ENCODE measurements at regions not wholly inside any gene's neighbourhood (a gene's known extent, or its start where the extent isn't known, plus 50 kb on each side); places are given as distances from the start of the nearest gene placed in this dataset.

DNA sequence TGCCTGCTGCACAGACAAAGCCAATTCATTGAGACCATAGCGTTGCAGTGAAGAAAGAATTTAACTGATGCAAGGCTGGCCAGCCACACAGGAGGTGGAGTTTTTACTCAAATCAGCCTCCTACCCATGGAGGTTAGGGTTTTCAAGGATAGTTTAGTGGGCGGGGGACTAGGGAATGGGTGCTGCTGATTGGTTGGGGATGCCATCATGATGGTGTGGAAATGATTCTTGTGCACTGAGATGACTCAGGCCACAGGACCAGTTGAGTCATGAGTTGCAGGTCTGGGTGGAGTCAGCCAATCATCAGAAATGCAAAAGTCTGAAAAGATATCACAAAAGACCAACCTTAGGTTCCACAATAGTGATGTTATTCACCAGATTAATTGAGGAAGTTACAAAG lies 359.6 kb downstream of the FOXO1 start:
- DNase-seq, result no peak
- TF ChIP-seq, protein P1, sequence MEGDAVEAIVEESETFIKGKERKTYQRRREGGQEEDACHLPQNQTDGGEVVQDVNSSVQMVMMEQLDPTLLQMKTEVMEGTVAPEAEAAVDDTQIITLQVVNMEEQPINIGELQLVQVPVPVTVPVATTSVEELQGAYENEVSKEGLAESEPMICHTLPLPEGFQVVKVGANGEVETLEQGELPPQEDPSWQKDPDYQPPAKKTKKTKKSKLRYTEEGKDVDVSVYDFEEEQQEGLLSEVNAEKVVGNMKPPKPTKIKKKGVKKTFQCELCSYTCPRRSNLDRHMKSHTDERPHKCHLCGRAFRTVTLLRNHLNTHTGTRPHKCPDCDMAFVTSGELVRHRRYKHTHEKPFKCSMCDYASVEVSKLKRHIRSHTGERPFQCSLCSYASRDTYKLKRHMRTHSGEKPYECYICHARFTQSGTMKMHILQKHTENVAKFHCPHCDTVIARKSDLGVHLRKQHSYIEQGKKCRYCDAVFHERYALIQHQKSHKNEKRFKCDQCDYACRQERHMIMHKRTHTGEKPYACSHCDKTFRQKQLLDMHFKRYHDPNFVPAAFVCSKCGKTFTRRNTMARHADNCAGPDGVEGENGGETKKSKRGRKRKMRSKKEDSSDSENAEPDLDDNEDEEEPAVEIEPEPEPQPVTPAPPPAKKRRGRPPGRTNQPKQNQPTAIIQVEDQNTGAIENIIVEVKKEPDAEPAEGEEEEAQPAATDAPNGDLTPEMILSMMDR (IDR thresholded peaks at IDR 0.05), result no peak
- no peak for TF ChIP-seq EP300 (IDR thresholded peaks at IDR 0.05)
- no peak for TF ChIP-seq POLR2A (IDR thresholded peaks at IDR 0.05)
- Histone ChIP-seq H3K36me3 (no peaks in the 10 kb centered on the region), H3K4me3 (no peak overlapping the region), H3K4me1 (ENCODE audit: insufficient read depth) (no peaks in the 10 kb centered on the region), H3K27ac (no peak overlapping the region), H3K27me3 (no peaks in the 10 kb centered on the region), H3K9me3 (no peaks in the 10 kb centered on the region)
- intact Hi-C loops (cut with DNase I), result no loop called here
- WGBS, 3 donors, result 95 to 99% (median 98%) methylated on average over 2 of the region's 2 CpGs

DNA sequence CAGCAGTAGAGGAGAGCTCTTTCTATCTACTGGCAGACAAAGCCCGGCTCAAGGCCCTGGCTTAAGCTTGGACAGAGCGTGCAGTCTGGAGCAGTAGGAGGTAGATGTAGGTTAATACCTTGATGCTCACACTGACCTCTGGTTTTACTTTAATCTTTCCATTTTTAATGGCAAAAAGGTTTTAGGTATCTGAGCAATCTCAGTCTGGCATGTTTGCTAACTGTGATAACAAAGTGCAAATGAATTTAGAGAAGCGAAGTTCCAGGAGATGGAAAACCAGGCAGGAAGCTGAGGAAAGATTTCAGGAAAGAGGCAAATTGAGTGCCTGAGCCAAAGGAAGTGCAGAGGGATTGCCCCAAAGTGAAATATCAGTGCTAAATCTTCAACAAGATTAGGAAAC lies 356.6 kb downstream of the FOXO1 start:
- intact Hi-C loops (cut with DNase I), result no loop called here
- WGBS, 3 donors, result 77 to 82% (median 82%) methylated on average over 3 of the region's 3 CpGs

DNA sequence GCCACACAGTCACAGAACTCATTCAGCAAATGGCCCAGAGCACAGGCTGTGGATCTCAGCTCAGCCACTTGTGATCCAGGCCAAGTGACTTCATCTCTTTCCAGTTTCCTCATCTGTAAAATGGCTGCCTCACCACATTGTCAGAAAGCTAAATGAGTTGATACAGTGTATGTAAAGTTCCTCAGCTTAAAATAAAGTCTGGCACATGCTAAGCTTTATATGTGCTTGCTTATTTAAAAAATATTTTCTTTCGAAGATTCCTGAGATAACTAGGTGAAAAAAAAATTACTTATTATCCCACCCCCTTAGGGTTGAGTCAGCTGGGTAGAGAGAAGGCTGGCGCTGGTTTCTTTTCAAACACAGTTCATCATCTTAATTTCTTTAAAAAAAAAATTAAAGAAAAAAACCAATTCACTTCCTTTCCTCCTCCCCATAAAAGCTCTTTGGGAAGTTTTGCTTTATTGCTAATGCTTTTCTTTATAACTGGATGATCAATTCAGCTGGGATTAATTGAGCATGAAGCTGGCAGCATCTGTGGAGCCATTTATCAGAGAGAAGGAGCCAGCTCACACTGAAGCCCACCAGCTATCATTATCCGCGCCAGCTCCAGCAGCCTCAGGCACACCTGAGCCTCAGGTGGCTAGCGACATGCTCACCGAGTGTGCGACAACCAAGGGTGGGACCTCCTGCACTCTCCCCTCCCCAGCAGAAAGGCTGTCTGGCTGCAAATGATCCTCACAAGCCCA lies 354.9 kb downstream of the FOXO1 start:
- no peaks in the 10 kb centered on the region for H3K9me3 ChIP-seq
- H3K27ac ChIP-seq, result no peak overlapping the region
- peaks cover 2% of the 10 kb centered on the region for H3K4me1 ChIP-seq (ENCODE audit: insufficient read depth)
- 83 to 92% (median 90%) methylated on average over 7 of the region's 7 CpGs for WGBS, 3 donors
- no peaks in the 10 kb centered on the region for H3K36me3 ChIP-seq
- DNase-seq, result no peak
- TF ChIP-seq POLR2A (IDR thresholded peaks at IDR 0.05), result no peak
- no peak for TF ChIP-seq EP300 (IDR thresholded peaks at IDR 0.05)
- TF ChIP-seq, protein P1 (IDR thresholded peaks at IDR 0.05), result no peak
- no peaks in the 10 kb centered on the region for H3K27me3 ChIP-seq
- intact Hi-C loops (cut with DNase I), result no loop called here
- no peak overlapping the region for H3K4me3 ChIP-seq

More for the DNA sequence above, 356.6 kb downstream of the FOXO1 start:
- no peaks in the 10 kb centered on the region for H3K4me1 ChIP-seq (ENCODE audit: insufficient read depth)
- H3K27ac ChIP-seq, result no peak overlapping the region
- no peaks in the 10 kb centered on the region for H3K9me3 ChIP-seq
- DNase-seq, result no peak
- TF ChIP-seq, protein P1 (IDR thresholded peaks at IDR 0.05), result no peak
- TF ChIP-seq POLR2A (IDR thresholded peaks at IDR 0.05) (no peak), EP300 (IDR thresholded peaks at IDR 0.05) (no peak)
- no peak overlapping the region for H3K4me3 ChIP-seq
- H3K36me3 ChIP-seq, result no peaks in the 10 kb centered on the region
- no peaks in the 10 kb centered on the region for H3K27me3 ChIP-seq

DNA sequence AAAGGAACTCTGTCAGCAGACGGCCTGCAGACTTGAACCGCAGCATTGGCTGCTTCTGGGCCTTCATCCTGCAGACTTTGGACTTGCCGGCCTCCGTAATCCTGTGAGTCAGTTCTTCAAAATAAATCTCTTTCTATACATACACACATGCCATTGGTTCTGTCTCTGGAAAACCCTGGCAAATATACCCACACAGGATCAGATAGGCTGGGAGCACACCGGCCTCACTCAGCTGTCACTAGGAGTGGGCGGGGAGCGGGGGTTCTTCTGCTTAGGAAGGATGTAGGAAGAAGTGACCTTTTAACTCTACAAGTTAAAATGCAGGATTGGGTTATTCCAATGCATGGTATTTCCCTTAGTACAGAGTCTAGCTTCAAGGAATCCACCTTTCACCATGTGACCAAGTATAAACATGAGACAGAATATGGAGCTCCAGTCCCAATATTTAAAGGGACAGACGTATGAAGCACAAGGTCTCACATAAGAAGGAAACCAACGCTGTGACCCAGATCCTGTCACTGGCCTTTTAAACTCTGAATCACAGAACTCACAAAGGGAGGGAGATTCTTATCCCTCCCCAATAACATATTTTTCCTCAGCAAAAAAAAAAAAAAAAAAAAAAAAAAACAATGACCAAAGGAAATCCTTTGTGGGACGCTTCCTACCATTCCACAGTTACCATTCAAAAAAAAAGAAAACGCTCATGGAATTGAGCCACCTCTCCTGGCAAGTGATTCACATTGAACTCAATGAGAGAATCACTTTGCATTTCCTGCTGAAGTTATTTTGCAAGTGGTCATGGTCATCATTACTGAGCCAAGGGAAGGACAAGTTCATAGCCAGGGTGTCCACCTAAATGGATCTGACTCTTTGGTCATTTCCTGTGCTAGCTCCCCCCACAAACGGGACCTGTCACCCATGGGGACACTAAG lies 352.9 kb downstream of the FOXO1 start:
- H3K36me3 ChIP-seq, result no peaks in the 10 kb centered on the region
- intact Hi-C loops (cut with DNase I), result no loop called here
- TF ChIP-seq POLR2A (IDR thresholded peaks at IDR 0.05), result no peak
- no peak for TF ChIP-seq EP300 (IDR thresholded peaks at IDR 0.05)
- TF ChIP-seq, protein P1 (IDR thresholded peaks at IDR 0.05), result no peak
- H3K4me3 ChIP-seq, result no peak overlapping the region
- no peak overlapping the region for H3K27ac ChIP-seq
- H3K4me1 ChIP-seq (ENCODE audit: insufficient read depth), result peaks cover 2% of the 10 kb centered on the region
- no peaks in the 10 kb centered on the region for H3K27me3 ChIP-seq
- no peaks in the 10 kb centered on the region for H3K9me3 ChIP-seq
- WGBS, 3 donors, result 81 to 85% (median 85%) methylated on average over 12 of the region's 12 CpGs
- no peak for DNase-seq
